IPS DF 6.9 (cell line): ENCODE measurements at regions not wholly inside any gene's neighbourhood (a gene's known extent, or its start where the extent isn't known, plus 50 kb on each side); places are given as distances from the start of the nearest gene placed in this dataset.

Experiments used
- DNase-seq: peaks from one replicate; pipeline ENCODE4 v3.0.0-alpha.2; 2013; ENCODE audit warnings: low read depth, low spot score
- H3K27ac ChIP-seq: one replicate; pipeline ENCODE4 v1.5.1; 2013; ENCODE audit warnings: low read length, control low read depth
- H3K27me3 ChIP-seq: 2 replicates; pipeline ENCODE4 v1.6.1; 2013; ENCODE audit warnings: mild to moderate bottlenecking, low read length; ENCODE audit not compliant: control insufficient read depth, insufficient read depth
- H3K36me3 ChIP-seq: 2 replicates; pipeline ENCODE4 v1.6.1; 2013; ENCODE audit warnings: low read length; ENCODE audit not compliant: control insufficient read depth, insufficient read depth
- H3K4me1 ChIP-seq: 2 replicates; pipeline ENCODE4 v1.6.1; 2013; ENCODE audit warnings: low read length; ENCODE audit not compliant: control insufficient read depth, insufficient read depth
- H3K4me3 ChIP-seq: 2 replicates; pipeline ENCODE4 v1.5.1; 2013; ENCODE audit warnings: mild to moderate bottlenecking, low read length
- H3K9me3 ChIP-seq: 2 replicates; pipeline ENCODE4 v1.6.1; 2013; ENCODE audit warnings: low read length, inconsistent platforms; ENCODE audit not compliant: control insufficient read depth, insufficient read depth
- WGBS: extraction: QIAGEN DNeasy Blood & Tissue Kit; methylation state at CpG from one replicate; pipeline ENCODE4 v1.1.7; 2013; ENCODE audit warnings: mixed read lengths, missing lambda C conversion rate; ENCODE audit not compliant: insufficient read length, insufficient coverage; 5-methylcytosine and 5-hydroxymethylcytosine counted together

GRCh38 chr4:123346330-123346940 lies 50.2 kb upstream of the SPRY1 start:
- H3K4me1 ChIP-seq: no peaks in the 10 kb centered on the region
- H3K27ac ChIP-seq: no peak overlapping the region
- no peak overlapping the region for H3K4me3 ChIP-seq
- no CpG with 5 or more reads among the region's 7 CpGs for whole genome bisulfite sequencing
- H3K9me3 ChIP-seq: no peaks in the 10 kb centered on the region
- H3K36me3 ChIP-seq: no peaks in the 10 kb centered on the region
- H3K27me3 ChIP-seq: no peaks in the 10 kb centered on the region
- DNase-seq: no peak
